HG03439 (cell line): ENCODE measurements at regions not wholly inside any gene's neighbourhood (a gene's known extent, or its start where the extent isn't known, plus 50 kb on each side); places are given as distances from the start of the nearest gene placed in this dataset.

Source experiments
- ATAC-seq: cut with Tn5 transposase; IDR thresholded peaks from one replicate; pipeline ENCODE4 v1.9.1; 2021; ENCODE audit warnings: mild to moderate bottlenecking, moderate library complexity; ENCODE audit not compliant: unreplicated experiment

DNA sequence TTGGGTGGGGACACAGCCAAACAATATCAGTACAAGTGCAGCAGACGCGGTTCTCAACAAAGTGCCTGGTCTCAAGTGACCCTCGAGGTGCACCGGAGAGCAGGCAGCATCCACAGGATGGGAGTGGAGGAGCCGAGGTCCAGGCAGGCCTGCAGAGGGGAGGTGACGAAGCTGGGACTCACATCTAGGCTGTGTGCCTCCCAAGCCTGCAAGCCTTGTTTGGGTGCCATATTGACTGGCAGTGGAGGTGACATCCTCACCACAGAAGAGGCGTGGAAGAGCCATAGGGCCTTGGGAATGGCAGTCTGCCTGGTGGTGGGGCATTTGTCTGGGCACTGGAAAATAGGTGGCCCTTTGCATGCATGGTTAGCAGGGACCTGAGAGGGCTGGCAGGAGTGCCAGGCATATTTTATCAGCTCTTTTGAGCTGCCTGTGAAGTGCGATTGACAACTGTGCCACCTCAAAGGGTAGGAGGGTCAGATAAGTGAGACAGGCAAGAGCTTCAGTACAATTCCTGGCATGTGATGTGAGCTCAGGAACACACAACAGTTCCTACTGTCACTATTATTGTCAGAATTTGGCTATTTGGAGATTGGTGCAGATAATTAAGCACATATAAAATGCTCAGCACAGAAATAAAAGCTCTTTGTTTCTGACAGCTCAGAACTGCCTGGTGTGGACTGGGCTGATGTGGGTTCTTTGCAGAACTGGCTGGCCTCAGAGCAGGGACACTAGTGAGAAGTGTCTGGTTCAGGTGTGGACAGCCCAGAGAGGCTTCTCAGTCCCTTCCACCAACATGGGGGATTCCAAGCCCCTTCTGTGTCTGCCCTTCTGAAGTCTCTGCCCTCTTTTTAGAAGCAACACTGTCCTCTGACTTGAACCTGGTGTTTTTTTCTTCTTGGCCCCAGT is 347.6 kb upstream of the AJAP1 start:
- no peak for ATAC-seq

DNA sequence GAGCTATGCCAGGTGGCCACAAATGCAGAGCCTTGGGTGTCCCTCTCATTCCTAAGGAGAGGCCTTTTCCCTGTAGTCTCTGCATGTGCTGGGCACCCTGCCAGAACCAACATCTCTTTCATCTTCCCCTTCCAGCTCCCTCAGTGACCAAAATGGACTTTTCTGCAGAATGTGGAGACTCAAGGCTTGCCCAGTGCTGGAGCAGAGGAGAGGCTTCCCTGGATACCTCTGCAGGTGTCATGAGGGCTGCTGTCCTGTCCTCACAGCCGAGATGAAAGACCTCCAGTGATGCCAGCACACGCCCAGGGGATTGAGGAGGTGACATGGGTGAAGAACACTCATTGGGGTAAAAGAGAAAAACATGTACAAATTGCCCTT is 347.0 kb upstream of the AJAP1 start:
- no peak for ATAC-seq

DNA sequence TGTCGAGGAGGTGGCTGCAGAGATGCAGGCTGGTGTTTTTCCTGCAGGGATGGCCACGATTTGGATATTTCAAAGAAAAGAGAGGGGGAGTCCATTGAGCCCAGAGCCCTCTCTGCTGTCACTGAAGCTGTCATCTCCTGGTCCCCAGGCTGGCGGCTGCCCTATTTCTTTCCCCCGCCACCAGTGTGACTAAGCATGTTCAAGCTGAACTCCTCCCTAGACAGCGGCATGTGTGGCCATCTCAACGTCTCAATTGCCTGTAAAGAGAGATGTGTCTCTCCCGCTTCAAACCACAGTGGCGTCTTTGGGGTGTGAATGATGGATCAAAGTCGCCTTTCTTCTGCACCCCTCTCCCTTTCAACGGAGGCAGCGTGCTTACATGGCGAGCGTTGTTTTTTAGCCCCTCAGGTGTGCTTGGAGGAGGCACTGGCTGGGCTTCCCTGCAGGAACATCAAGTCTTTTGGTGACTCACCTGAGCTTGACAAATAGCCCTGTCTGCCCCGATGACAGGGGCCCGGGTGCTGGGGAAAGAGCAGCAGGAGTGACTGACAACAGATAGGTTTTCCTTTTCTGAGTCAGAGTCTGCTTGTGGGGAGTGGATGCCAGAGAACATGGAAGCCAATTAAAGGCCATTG is 346.4 kb upstream of the AJAP1 start:
- ATAC-seq, result no peak

DNA sequence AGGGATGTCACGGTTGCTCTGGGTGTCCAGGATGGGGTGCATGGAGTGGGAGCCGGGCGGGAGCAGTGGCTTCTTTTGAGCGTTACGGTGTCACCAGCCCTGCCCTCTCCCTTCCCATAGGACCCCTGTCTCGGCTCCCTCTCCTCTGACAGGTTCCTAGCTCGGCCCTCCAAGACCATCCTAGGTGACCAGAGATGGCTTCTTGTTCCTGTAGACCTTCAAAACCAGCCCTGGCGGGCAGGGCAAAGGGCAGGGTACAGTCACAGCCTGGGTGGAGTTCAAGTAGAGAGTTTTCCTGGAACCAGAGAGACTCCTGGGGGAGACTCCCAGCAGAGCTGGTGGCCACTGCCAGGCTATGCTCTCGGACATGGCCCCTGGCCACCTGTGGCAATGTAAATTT is 345.6 kb upstream of the AJAP1 start:
- ATAC-seq, result no peak

DNA sequence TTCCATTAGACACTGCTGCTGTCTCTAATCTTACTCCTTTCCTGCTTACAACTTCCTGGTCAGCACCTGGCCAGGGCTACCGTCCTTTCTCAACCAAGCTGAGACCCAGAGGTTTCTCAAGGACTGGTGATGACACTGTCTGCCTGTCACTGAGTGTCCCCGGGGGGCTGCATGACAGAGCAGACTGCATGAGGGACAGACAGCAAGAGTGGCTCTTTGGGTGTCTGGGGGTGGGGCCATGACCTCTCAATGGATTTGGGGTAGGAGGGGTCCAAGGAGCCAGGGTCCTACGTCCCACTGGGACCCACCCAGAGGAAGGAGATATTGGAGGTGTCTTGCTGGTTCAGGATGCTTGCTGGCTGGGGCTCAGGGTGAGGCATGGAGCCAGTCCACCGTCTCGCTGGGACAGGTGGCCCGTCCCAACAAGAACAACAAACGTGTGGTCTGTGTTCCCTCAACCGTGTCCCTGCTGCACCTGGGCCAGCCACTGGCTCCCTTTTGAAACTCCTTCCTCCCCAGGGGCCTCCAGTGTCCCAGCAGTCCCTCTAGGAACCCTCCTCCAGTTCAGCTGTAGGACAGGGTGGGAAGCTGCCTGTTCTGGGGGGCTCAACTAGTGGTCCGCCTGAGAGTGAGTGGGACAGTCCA is 344.6 kb upstream of the AJAP1 start:
- ATAC-seq, result no peak

DNA sequence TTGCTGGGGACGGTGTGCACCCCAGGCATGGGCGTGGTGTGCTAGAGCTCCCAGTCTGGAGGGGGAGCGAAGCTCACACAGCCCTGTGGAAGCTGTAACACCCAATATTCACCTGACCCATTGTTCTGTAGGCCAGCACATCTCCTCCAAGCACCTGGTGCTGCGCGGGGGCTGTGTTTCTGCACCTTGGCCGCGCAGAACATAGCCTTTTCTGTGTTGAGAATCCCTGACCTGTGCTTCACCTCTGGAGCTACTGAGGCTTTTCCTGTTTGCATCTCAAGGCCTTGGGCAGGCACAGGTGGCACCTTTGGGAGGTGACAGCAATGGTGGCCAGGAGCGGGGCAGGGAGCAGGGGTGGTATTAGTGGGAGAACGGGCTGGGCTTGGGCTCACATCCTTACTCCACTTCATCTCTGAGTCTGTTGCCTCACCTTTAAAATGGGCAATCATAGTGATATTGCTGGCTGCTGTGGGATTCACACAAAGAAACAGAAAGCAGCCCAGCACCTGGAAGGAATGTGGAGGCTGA is 343.9 kb upstream of the AJAP1 start:
- no peak for ATAC-seq

DNA sequence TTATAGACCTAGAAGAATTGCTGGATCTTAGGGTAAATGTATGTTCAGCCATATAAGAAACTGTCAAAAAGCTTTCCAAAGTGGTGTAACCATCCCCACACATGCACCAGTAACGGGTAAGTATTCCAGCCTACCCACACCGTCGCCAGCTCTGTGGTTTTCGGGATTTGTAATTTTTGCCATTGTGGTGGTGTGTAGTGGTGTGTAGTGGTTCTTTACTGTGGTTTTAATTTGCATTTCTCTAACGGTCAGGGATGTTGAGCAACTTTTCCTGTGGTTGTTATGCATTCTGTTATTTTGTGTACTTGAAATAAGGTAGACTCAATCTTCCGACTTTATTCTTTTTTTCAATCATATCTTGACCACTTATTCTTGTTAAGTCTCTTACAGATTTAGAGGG is 342.4 kb upstream of the AJAP1 start:
- no peak for ATAC-seq

DNA sequence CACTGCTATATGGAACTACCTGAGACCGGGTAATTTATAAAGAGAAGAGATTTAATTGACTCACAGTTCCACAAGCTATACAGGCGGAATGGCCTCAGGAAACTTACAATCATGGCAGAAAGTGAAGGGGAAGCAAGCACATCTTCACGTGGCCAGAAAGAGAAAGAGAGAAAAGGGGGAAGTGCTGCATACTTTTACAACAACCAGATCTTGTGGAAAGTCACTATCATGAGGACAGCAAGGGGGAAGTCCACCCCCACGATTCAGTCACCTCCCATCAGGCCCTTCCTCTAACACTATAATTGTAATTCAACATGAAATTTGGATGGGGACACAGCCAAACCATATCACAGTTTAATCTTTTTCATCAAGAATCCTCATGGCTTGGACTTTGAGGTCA is 339.2 kb upstream of the AJAP1 start:
- ATAC-seq, result no peak

DNA sequence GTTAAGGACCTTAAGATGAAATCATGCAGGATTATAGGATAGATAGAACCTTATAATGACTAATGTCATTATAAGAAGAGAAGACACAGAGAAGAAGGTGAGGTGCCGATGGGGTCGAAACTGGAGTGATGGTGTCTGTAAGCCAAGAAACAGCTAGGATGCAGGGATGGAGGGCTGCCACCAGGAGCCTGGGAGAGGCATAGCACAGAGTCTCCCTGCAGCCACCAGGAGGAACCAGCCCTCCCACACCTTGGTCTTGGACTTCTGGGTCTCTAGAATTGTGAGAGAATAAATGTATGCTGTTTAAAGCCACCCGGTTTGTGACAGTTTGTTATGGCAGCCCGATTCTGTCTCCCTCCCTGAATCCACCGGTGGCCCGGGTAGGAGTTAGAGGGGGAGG is 337.2 kb upstream of the AJAP1 start:
- no peak for ATAC-seq

DNA sequence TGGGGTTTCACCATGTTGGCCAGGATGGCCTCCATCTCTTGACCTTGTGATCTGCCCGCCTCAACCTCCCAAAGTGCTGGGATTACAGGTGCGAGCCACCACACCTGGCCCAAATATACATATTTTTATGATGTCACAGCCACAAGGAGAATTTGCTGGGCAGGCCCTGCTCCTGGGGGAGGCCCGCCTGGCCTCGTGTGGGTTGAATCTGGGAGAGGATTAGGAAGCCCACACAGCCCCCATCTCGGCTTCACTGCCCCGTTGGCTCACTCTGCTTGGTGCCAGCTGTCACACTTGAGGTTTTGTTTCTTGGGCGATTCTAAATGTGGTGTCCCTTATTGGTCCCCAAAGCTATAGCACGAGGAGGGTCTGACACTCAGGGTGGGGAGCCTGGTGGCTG is 335.7 kb upstream of the AJAP1 start:
- ATAC-seq, result no peak

DNA sequence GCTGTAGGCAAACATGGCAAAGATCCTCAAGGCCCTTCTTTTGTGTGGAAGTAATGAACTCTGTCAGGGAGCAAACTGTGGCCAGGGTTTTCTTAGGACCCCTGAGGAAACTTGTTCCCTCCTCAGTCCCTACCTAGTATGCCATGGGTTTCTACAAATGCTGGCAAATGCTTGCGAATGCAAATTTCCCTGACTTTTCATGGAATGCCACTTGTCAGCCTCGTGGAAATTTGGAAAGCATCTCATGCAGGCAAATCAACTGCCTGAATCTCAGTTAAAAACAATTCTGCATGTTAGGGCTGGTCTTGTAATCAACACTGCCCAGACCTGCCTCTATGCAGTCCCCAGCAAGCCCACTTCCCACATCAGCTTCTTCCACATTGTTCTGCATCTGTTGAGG is 334.9 kb upstream of the AJAP1 start:
- ATAC-seq, result no peak

DNA sequence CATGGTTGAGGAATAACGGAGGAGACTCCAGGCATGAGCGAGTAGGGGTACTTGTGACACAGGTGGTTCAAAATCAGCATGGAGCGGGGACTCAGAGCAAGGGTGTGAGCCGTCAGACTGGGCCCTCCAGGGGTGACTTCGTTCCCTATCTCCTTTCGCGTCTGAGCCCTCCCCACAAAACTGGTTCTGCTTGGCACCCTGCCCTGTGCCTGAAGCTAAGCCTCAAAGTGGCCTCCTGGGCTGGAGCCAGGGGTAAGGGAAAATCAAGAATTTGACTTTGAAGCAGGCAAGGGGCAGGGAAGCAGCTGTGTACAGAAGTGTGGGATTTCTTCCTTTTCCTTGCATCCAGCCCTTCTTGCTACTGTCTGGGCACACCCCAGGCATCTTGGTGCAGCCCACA is 331.5 kb upstream of the AJAP1 start:
- ATAC-seq, result no peak

DNA sequence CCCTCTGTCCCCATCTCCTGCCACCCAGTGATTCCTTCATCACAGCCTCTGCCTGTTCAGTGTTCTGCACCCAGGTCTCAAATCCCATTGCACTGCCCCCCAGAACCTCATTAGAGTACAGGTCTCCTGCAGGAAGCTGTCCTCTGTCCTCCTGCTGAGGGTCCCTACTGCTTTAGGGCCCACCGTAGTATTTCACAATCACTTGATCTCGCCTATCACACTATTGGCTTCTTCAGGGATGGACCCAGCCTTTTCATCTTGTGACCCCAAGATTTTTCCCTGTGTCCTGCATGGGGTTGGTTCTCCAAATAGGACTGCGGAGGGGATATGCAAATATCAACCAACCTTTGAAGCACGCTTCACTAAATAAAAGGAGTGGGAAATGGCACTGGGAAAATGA is 331.1 kb upstream of the AJAP1 start:
- no peak for ATAC-seq

DNA sequence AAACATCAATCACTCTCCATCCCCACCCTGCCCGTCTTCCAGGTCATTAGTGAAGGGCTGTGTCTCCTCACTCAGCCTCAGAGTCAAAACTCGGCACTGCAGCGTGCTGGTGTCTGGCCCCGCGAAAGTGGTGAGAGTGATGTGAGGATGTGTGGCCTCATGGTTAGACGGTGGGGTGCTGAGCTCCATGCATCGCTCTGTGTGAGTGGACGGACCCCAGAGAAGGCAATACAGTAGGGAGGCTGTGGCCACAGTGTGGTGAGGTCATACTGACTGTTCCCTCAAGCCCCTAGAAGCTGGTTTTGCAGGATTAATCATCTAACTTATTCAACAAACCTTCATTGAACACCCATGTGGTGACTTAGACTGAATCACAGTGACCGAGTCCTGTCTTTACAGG is 329.9 kb upstream of the AJAP1 start:
- ATAC-seq, result no peak

DNA sequence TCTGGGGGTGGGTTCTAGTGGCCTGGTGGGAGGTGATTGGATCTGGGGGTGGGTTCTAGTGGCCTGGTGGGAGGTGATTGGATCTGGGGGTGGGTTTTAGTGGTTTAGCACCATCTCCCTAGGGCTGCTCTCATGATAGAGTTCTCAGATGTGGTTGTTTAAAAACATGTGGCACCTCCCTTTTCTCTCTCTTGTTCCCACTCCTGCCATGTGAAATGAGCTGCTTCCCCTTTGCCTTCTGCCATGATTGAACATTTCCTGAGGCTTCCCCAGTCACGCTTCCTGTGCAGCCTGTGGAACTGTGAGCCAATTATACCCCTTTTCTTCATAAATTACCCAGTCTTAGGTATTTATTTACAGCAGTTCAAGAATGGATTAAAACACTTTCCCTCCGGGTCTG is 327.3 kb upstream of the AJAP1 start:
- ATAC-seq, result no peak

DNA sequence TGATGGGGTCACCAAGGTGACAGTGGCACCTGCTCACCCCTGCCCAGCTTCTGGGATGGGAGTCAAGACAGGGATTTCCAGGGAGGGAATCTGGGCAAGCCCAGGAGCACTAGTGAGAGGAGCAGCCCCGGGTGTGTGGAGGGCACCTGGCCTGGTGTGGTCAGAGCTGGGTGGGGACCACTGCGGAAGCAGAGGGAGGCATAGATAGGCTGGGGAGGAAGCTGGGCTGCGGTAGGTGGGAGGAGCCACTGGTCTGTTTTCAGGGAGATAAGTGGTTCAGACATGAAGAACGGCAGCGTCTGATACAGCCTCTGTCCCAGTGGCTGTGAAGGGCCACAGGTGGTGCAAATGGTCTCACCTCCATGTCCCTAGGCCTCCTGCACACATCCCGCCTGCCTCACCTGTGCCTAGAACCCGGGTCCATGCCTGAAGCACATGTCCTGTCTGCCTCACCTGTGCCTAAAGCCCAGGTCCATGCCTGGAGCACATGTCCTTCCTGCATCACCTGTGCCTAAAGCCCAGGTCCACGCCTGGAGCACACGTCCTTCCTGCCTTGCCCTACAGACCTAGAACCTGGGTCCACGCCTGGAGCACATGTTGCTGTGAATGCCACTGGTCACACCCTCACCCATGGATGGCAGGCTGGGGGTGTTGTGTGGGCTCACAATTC is 325.9 kb upstream of the AJAP1 start:
- ATAC-seq, result no peak

DNA sequence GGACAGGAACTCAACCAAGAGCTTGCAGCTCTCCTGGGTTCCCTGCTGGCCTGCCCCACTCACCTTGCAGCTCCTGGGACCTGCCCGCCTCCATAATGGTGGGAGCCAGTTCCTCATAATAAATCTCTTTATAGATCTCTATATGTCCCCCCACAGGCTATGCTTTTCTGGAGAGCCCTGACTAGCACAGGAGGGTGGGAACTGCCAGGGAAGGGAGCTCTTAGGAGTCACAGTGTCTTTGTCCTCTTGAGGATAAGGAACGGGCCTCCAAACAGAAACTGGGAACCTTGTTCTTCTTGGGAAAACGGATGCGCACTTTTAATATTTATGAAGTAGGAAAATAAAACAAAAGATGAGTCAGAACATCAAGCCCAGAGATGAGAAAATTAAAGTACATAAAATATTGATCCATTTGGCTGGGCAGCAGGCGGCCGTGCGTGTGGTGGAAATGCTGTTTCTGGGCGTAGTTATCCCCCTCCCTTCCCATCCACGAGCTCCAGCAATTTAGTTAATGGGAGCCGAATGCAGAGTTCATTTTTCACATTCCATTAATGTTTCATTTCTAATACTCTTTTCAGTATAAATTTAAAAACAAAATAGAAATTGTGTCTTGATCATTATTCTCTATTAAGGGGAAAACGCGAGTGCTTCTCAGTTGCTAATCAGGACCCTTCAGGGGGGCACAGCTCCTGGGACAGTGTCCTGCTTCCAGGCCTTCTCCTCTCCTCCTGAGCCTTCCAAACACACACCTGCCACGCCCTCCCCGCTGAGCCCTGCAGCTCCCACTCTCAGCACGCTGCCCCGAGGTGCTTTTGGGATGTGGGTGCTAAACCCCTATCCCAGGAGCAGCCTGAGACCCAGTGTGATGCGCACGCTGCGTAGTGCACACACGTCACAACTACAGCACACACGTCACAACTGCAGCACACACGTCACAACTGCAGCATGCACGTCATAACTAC is 323.3 kb upstream of the AJAP1 start:
- no peak for ATAC-seq

DNA sequence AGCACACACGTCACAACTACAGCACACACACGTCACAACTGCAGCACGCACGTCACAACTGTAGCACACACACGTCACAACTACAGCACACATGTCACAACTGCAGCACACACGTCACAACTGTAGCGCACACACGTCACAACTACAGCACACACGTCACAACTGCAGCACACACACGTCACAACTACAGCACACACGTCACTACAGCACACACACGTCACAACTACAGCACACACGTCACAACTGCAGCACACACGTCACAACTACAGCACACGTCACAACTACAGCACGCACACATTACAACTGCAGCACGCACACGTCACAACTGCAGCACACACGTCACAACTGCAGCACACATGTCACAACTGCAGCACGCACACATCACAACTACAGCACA is 322.6 kb upstream of the AJAP1 start:
- ATAC-seq, result no peak

DNA sequence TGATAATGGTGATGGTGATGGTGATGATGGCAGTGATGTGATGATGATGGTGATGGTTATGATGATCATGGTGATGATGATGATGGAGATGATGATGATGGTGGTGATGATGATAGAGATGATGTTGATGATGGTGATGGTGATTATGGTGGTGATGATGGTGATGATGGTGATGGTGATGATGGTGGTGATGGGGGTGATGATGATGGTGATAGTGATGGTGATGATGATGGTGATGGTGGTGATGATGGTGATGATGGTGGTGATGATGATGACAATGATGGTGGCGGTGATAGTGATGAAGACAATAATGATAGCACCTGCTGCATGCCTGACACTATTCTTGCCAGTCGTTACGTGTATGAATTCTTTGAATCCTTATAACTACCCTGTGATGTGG is 317.9 kb upstream of the AJAP1 start:
- no peak for ATAC-seq

DNA sequence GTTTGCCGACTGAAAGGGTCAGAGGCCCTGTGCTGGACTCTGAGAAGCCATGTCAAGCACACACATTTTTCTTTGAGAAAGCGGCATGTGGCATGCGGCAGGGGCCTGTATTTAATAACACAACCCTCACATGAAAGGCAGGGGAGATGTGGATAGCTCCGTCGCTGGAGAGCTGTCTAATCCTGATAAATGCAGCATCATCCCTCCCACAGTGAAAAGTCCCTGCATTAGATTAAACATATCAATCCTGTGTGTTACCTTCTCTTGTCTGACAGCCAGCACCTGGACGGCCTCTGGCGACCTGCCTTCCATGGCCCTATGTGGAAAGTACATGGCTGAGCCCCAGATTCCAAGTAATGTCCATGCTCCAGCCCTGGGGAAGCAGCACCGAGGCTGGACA is 313.0 kb upstream of the AJAP1 start:
- ATAC-seq, result no peak
